GM12878 (cell line): ENCODE measurements at regions not wholly inside any gene's neighbourhood (a gene's known extent, or its start where the extent isn't known, plus 50 kb on each side); places are given as distances from the start of the nearest gene placed in this dataset.

Experiments used
- CTCF ChIP-seq, 3 experiments: IDR thresholded peaks in 2 of 3; conservative IDR thresholded peaks in 1 of 3; 2 replicates each; pipeline ENCODE4 v1.5.1; 2011; ENCODE audit warnings: low read depth in 3 of 3, low read length in 3 of 3, mild to moderate bottlenecking in 3 of 3, control low read depth in 2 of 3, moderate library complexity in 2 of 3, inconsistent platforms in 1 of 3, mixed read lengths in 1 of 3; ENCODE audit not compliant: control insufficient read depth in 2 of 3, insufficient read depth in 1 of 3; ENCODE audit errors: extremely low read depth in 1 of 3
- DPF2 ChIP-seq: fragments of 450-650 bp; IDR thresholded peaks from 2 replicates; pipeline ENCODE4 v1.6.1; 2017; ENCODE audit warnings: mild to moderate bottlenecking
- EZH2 ChIP-seq: IDR thresholded peaks from 2 replicates; pipeline ENCODE4 v1.6.1; 2012; ENCODE audit warnings: low read depth, mild to moderate bottlenecking, control low read depth, inconsistent platforms, low read length, borderline replicate concordance; ENCODE audit not compliant: control insufficient read depth
- JUND ChIP-seq: IDR thresholded peaks from 2 replicates; pipeline ENCODE4 v1.6.1; 2012; ENCODE audit warnings: low read depth, mild to moderate bottlenecking, low read length, improper control_type of control experiment, moderate library complexity
- MYC ChIP-seq: IDR thresholded peaks from 2 replicates; pipeline ENCODE4 v1.6.1; 2011; ENCODE audit warnings: mild to moderate bottlenecking, low read length, moderate library complexity, inconsistent platforms; ENCODE audit not compliant: insufficient read depth, insufficient replicate concordance, insufficient read length, severe bottlenecking
- SMC3 ChIP-seq: IDR thresholded peaks from 2 replicates; pipeline ENCODE4 v1.6.1; 2011; ENCODE audit warnings: low read length, improper control_type of control experiment, borderline replicate concordance
- ZNF24 ChIP-seq: fragments of 450-650 bp; IDR thresholded peaks from 2 replicates; pipeline ENCODE4 v1.6.1; 2017; ENCODE audit warnings: antibody characterized with exemption, mild to moderate bottlenecking

- no peak for TF ChIP-seq JUND
- TF ChIP-seq EZH2: no peak
- TF ChIP-seq MYC: no peak
- TF ChIP-seq CTCF (IDR thresholded peaks at IDR 0.05 in 2 of 3, conservative IDR thresholded peaks at IDR 0.05 in 1 of 3; ENCODE audit: control insufficient read depth in 2 of 3, extremely low read depth in 1 of 3, insufficient read depth in 1 of 3, low read depth in 3 of 3, low read length in 3 of 3): no peak
- no peak for TF ChIP-seq SMC3
- TF ChIP-seq DPF2: no peak
- TF ChIP-seq ZNF24: no peak
Observed at GRCh38 chr5:105639511-105639910, 2031.2 kb downstream of the EFNA5 start.
